Natural killer cell (primary cell): ENCODE measurements at regions not wholly inside any gene's neighbourhood (a gene's known extent, or its start where the extent isn't known, plus 50 kb on each side); places are given as distances from the start of the nearest gene placed in this dataset.
"Not testable (repeated sequence)": the region's sequence is repeated elsewhere in the genome, so short reads cannot be mapped to it uniquely, and the experiment has no call there.

ENCODE experiments used
- ATAC-seq, 3 donors: fragments of 150-1000 bp in 2 of 3; fragments of 200-7000 bp in 1 of 3; cut with Tn5 transposase; 1 replicate in 1 of 3; 2 replicates in 2 of 3; pipeline ENCODE4 v1.10.0; 2021; ENCODE audit warnings: mild to moderate bottlenecking in 2 of 3, moderate library complexity in 2 of 3
- DNase-seq, 2 donors: peaks; one replicate each; pipeline versions ENCODE4 v3.0.0 to v3.0.0-alpha.2; 2013 to 2021; ENCODE audit warnings: mixed read lengths in 1 of 2
- H3K27ac ChIP-seq: one replicate; pipeline ENCODE4 v1.5.1; 2013; ENCODE audit warnings: mild to moderate bottlenecking, low read length
- H3K27me3 ChIP-seq: one replicate; pipeline ENCODE4 v1.6.1; 2013; ENCODE audit warnings: low read length; ENCODE audit not compliant: control insufficient read depth, insufficient read depth
- H3K36me3 ChIP-seq: one replicate; pipeline ENCODE4 v1.6.1; 2013; ENCODE audit warnings: low read length; ENCODE audit not compliant: control insufficient read depth, insufficient read depth
- H3K4me1 ChIP-seq: one replicate; pipeline ENCODE4 v1.6.1; 2013; ENCODE audit warnings: low read length; ENCODE audit not compliant: control insufficient read depth, insufficient read depth
- H3K4me3 ChIP-seq: one replicate; pipeline ENCODE4 v1.5.1; 2013; ENCODE audit warnings: low read length
- H3K9me3 ChIP-seq: one replicate; pipeline ENCODE4 v1.6.1; 2013; ENCODE audit warnings: low read length; ENCODE audit not compliant: control insufficient read depth, insufficient read depth
- H3K27ac Mint-ChIP-seq, 2 donors: one replicate each; pipeline ENCODE4 v1.8.0; 2022; ENCODE audit warnings: mild to moderate bottlenecking in 2 of 2, mixed read lengths in 2 of 2, moderate library complexity in 1 of 2
- H3K27me3 Mint-ChIP-seq, 2 donors: one replicate each; pipeline ENCODE4 v1.8.0; 2022; ENCODE audit warnings: low read depth in 2 of 2, mixed read lengths in 2 of 2
- H3K36me3 Mint-ChIP-seq: one replicate; pipeline ENCODE4 v1.8.0; 2022; ENCODE audit warnings: mixed read lengths
- H3K4me1 Mint-ChIP-seq, 2 donors: one replicate each; pipeline ENCODE4 v1.8.0; 2022; ENCODE audit warnings: mixed read lengths in 2 of 2
- H3K4me3 Mint-ChIP-seq: one replicate; pipeline ENCODE4 v1.8.0; 2022; ENCODE audit warnings: mild to moderate bottlenecking, moderate library complexity, mixed read lengths
- H3K9me3 Mint-ChIP-seq, 2 donors: one replicate each; pipeline ENCODE4 v1.8.0; 2022; ENCODE audit warnings: mixed read lengths in 2 of 2
- WGBS: methylation state at CpG from one replicate; pipeline ENCODE4 v1.1.7; 2013; ENCODE audit warnings: missing lambda C conversion rate; ENCODE audit not compliant: insufficient coverage; 5-methylcytosine and 5-hydroxymethylcytosine counted together
- intact Hi-C: fragments of 100-400 bp; cut with micrococcal nuclease; formaldehyde crosslinking; loops from one replicate; pipeline ENCODE4 v1.14.2; 2022
- TF ChIP-seq, protein P1 (sequence below): fragments of 200-600 bp; IDR thresholded peaks from one replicate; pipeline ENCODE4 v1.8.0; 2022; ENCODE audit warnings: antibody characterized with exemption

GRCh38 chr12:40168868-40169267 lies 55.9 kb upstream of the LRRK2 start:
- no peak for ATAC-seq
- no peak overlapping the region for H3K4me3 Mint-ChIP-seq
- DNase-seq: no peak

DNA sequence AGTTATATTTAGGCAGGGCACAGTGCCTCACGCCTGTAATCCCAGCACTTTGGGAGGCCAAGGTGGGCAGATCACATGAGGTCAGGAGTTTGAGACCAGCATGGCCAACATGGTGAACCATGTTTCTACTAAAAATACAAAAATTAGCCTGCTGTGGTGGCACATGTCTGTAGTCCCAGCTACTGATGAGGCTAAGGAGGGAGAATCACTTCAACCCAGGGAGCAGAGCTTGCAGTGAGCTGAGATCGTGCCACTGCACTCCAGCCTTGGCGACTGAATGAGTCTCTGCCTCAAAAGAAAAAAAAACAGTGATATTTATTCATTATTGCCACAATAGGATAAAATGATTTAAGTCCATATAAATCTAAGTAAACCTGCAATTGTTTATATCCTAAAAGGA lies 56.4 kb upstream of the LRRK2 start:
- H3K4me1 Mint-ChIP-seq, H3K9me3 ChIP-seq, H3K4me3 Mint-ChIP-seq, ATAC-seq, H3K36me3 Mint-ChIP-seq, H3K4me1 ChIP-seq, H3K27ac Mint-ChIP-seq, H3K27me3 Mint-ChIP-seq, H3K36me3 ChIP-seq, intact Hi-C loops, DNase-seq, H3K9me3 Mint-ChIP-seq, H3K27me3 ChIP-seq, H3K27ac ChIP-seq, H3K4me3 ChIP-seq: not testable (repeated sequence)
- 85% methylated on average over 2 of the region's 3 CpGs for WGBS

More at GRCh38 chr12:40168868-40169267, 55.9 kb upstream of the LRRK2 start:
- Mint-ChIP-seq H3K27ac (no peak overlapping the region), H3K36me3 (no peaks in the 10 kb centered on the region), H3K27me3 (no peaks in the 10 kb centered on the region), H3K4me1 (peaks cover 0 to 3% of the 10 kb centered on the region in 2 donors), H3K9me3 (no peaks in the 10 kb centered on the region)
- no peaks in the 10 kb centered on the region for H3K36me3 ChIP-seq
- intact Hi-C loops: no loop called here
- no peaks in the 10 kb centered on the region for H3K9me3 ChIP-seq
- H3K27ac ChIP-seq: no peak overlapping the region
- no CpG with 5 or more reads among the region's 2 CpGs for WGBS
- H3K27me3 ChIP-seq: no peaks in the 10 kb centered on the region
- TF ChIP-seq, protein P1, sequence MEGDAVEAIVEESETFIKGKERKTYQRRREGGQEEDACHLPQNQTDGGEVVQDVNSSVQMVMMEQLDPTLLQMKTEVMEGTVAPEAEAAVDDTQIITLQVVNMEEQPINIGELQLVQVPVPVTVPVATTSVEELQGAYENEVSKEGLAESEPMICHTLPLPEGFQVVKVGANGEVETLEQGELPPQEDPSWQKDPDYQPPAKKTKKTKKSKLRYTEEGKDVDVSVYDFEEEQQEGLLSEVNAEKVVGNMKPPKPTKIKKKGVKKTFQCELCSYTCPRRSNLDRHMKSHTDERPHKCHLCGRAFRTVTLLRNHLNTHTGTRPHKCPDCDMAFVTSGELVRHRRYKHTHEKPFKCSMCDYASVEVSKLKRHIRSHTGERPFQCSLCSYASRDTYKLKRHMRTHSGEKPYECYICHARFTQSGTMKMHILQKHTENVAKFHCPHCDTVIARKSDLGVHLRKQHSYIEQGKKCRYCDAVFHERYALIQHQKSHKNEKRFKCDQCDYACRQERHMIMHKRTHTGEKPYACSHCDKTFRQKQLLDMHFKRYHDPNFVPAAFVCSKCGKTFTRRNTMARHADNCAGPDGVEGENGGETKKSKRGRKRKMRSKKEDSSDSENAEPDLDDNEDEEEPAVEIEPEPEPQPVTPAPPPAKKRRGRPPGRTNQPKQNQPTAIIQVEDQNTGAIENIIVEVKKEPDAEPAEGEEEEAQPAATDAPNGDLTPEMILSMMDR: no peak
- no peaks in the 10 kb centered on the region for H3K4me1 ChIP-seq
- H3K4me3 ChIP-seq: no peak overlapping the region

- DNase-seq: no peak
- no peaks in the 10 kb centered on the region for H3K27me3 ChIP-seq
- H3K4me1 ChIP-seq: no peaks in the 10 kb centered on the region
- intact Hi-C loops: no loop called here
- no peak overlapping the region for H3K4me3 ChIP-seq
- 73% methylated on average over 2 of the region's 3 CpGs for WGBS
- Mint-ChIP-seq H3K9me3 (no peaks in the 10 kb centered on the region), H3K4me1 (peaks cover 0 to 3% of the 10 kb centered on the region in 2 donors), H3K27me3 (no peaks in the 10 kb centered on the region), H3K27ac (no peak overlapping the region), H3K36me3 (no peaks in the 10 kb centered on the region), H3K4me3 (no peak overlapping the region)
- no peaks in the 10 kb centered on the region for H3K36me3 ChIP-seq
- TF ChIP-seq, protein P1: no peak
- no peak for ATAC-seq
- H3K9me3 ChIP-seq: no peaks in the 10 kb centered on the region
- H3K27ac ChIP-seq: no peak overlapping the region
Observed at GRCh38 chr12:40168001-40168400, 56.8 kb upstream of the LRRK2 start.

DNA sequence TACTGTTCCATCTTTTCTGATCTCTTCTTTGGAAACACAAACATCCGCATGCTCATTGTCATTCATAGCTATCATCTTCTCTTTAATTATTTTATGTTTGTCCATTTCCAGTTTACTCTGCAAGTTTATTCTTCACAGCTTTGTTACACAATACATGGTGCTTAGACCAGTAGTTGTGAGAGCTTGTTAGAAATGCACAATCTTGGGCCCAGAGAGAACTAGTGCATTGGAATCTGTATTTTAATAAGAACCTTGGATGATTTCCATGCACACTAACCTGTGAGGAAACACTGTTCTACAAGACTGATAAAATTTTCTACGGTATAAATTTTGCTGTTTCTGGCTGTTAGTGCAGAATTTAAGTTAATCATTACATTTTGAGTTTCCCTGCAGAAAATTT lies 59.3 kb upstream of the SLC2A13 start:
- Mint-ChIP-seq H3K9me3 (no peaks in the 10 kb centered on the region), H3K36me3 (no peaks in the 10 kb centered on the region), H3K27ac (no peak overlapping the region), H3K27me3 (no peaks in the 10 kb centered on the region), H3K4me1 (peaks cover 0 to 3% of the 10 kb centered on the region in 2 donors), H3K4me3 (no peak overlapping the region)
- Histone ChIP-seq H3K4me3 (no peak overlapping the region), H3K27ac (no peak overlapping the region), H3K9me3 (no peaks in the 10 kb centered on the region), H3K4me1 (no peaks in the 10 kb centered on the region), H3K27me3 (no peaks in the 10 kb centered on the region), H3K36me3 (no peaks in the 10 kb centered on the region)
- TF ChIP-seq, protein P1: no peak
- WGBS: 100% methylated on average over 2 of the region's 2 CpGs
- no peak for ATAC-seq
- intact Hi-C loops: no loop called here
- DNase-seq: no peak
